ENCODE measurements at regions not wholly inside any gene's neighbourhood (a gene's known extent, or its start where the extent isn't known, plus 50 kb on each side); places are given as distances from the start of the nearest gene placed in this dataset.
"Not testable (repeated sequence)": the region's sequence is repeated elsewhere in the genome, so short reads cannot be mapped to it uniquely, and the experiment has no call there.

- not testable (repeated sequence) for TF ChIP-seq POLR2A (IDR thresholded peaks at IDR 0.05); EP300 (IDR thresholded peaks at IDR 0.05; ENCODE audit: low read depth)
These were observed 85.2 kb downstream of the ALG1L2 start for GRCh38 chr3:130166856-130167255.

All from transverse colon (tissue), 1 donor.